ENCODE measurements at regions not wholly inside any gene's neighbourhood (a gene's known extent, or its start where the extent isn't known, plus 50 kb on each side); places are given as distances from the start of the nearest gene placed in this dataset.

DNA sequence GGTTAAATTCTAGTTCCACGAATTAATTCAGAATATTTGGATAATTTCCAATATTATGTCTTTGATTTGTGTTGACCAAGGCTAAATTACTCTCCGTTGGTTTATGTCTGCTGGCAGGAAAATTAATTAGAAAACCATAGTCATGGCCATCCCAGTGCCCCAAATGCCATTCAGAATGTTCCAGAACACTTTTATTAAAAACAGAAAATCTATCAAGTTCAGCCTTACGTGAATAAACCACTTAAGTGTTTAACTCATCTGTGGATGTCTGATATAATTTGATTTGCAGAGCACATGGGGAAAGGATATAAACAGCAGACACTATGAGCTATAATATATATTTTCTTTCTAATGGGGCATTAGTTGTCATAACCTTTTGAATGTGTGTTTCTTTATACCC lies 480.7 kb downstream of the MRPL39 start:
- DNase-seq: no peak

DNA sequence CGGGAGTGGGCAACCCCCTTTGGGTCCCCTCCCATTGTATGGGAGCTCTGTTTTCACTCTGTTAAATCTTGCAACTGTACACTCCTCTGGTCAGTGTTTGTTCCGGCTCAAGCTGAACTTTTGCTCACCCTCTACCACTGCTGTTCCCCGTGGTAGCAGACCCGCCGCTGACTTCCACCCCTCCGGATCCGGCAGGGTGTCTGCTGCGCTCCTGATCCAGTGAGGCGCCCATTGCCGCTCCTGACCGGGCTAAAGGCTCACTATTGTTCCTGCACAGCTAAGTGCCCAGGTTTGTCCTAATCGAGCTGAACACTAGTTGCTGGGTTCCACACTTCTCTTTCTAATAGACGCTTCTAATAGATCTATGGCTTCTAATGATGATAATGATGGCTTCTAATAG lies 488.6 kb downstream of the MRPL39 start:
- DNase-seq: no peak

DNA sequence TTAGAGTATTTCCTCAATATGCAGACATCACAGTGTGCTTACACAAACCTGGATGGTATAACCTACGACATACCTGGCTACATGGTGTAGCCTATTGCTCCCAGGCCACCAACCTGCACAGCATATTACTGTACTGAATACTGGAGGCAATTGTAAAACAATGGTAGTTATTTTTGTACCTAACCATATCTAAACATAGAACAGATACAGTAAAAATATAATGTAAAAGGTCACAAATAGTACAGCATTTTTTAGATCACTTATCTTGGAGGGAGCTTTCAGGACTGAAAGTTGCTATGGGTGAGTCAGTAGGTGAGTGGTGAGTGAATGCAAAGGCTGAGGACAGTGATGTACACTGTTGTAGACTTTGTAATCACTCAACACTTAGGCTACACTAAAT lies 492.3 kb downstream of the MRPL39 start:
- DNase-seq: no peak

GRCh38 chr21:25107708-25108107 lies 499.6 kb downstream of the MRPL39 start:
- DNase-seq: no peak

GRCh38 chr21:25103500-25104207 lies 503.6 kb downstream of the MRPL39 start:
- DNase-seq: no peak

DNA sequence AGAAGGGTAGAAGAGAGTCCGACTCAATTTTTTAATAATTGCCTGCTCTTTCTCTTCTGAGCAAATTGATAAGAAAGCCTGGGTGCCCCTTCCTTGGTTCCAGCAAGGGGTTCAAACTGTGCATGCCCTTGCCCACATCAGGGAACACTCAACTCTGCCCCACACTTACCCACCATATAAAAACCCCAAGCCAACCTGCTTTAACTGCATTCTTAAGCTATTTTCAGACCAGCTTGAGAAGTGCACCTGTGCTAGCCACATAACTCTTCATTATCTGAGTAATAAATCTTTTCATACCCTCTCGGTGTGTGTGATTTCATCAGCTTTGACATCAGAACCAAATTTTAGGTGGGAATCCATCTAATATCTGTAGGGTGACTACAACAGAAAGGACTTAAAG lies 509.6 kb downstream of the MRPL39 start:
- no peak for DNase-seq

- no peak for DNase-seq
These were observed 512.6 kb downstream of the MRPL39 start for GRCh38 chr21:25094695-25095094.

DNA sequence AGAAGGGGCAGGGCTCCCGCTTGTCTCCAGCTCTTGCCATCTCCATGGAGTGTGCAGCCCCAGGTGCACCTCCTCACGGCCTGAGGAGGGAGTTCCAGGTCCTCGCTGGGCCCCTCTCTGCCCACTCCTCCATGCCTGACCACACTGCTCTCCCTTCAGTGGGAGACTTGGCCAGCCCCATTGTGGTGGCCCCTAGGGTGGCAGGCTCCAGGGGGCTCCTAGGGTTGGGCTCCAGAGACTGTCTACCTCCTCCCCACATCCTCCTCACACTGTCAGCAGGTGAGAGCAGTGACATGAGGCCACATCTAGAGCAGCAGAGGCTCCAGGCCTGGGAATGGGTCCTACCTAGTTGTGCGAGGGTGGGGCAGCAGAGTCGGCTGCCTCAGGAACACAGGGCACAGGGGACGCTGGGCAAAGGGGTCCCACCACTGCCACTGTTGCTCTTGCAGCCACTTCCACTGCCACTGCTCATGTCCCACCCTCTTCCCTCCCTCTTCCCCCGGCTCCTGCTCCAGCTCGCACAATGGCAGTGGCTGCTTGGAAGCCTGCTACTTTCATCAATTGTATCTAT lies 514.8 kb downstream of the MRPL39 start:
- no peak for DNase-seq

GRCh38 chr21:25081096-25081495 lies 526.2 kb downstream of the MRPL39 start:
- no peak for DNase-seq

DNA sequence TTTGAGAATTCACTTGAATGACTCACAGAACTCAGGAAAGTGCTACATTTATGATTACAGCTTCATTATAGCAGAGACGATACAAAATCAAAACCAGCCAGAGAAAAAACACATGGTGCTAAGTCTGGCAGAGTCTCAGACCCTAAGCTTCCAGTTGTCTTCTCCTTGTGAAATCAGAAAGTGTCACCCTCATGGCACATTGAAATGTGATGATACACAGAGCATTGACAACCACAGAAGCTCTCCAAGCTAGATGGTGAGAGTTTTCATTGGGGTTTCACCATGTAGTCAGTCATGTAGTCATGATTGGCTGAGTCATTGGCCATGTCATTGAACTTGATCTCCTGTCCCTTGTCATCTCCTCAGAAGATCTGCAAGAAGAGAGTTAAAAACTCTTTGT lies 526.6 kb downstream of the MRPL39 start:
- DNase-seq: no peak

DNA sequence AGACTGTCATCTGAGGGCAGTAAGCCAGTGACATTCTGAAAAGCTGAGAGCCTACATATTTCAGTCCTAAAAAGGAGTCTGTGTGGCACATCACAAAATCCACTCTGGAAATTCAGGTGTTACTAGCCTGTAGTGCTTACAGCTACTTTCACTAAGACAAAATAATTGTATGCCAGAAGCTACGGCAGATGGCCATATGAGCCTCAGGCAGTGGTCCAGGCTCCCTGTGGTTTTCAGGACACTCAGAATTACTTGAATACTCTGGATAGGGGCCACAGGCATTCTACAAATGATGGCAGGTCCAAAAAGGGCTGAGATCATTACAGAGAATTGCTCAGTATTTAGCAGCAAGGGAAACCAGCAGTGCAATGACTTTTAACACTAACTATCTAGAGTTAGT lies 527.1 kb downstream of the MRPL39 start:
- no peak for DNase-seq

DNA sequence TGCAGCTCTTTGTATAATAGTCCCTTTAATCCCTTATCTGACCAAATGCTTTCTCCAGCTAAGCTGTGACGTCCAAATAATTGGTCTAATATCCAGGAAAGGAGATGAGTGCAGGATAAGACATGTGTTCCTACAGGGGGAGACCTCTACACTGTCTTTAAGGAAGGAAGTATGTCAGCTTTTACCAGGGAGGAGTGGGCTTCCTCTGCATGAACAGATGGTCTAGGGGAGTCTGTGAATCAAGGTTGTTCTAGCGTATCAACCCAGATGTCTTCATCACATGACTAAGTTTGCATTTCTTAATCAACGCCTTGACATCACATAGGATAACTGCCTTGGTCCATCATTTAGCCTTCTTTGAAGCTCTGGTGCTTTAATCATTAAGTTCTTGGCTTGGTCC lies 528.2 kb downstream of the MRPL39 start:
- DNase-seq: no peak

DNA sequence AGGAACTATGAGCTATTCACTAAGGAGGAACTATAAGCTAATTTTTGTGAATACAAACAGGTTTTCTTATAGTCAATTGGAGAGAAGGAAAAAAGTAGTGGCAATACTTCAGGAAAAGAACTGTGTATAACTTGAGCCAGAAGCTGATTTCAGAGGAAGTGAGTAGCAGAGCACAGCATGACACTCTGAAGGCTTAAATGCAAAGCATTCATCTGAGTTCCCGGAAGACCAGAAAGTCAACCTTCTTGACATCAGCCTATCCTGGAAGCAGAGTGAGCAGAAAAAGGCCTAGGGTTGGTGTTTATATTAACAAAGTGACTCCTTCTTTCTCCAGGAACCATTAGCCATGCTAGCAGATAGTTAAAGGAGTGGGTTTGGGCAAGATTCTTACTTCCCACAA lies 545.2 kb downstream of the MRPL39 start:
- no peak for DNase-seq

DNA sequence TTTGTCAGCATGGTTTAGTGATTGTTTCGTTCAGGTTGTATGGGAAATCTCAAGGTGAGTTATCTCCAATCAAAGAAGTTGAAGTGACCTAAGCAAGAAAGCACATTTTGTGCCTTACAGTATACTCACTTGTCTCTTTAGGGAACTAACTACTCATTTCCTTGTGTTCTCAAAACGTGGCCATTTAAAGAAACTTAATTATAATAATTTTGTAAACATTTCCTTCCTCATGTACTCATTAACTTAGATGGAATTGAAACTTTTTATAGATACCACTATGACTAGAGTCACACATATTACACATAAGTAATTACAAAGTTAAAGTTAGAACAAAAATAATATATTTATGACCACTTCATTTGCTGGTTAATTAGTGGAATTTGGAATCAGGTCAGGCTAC lies 552.6 kb downstream of the MRPL39 start:
- no peak for DNase-seq

DNA sequence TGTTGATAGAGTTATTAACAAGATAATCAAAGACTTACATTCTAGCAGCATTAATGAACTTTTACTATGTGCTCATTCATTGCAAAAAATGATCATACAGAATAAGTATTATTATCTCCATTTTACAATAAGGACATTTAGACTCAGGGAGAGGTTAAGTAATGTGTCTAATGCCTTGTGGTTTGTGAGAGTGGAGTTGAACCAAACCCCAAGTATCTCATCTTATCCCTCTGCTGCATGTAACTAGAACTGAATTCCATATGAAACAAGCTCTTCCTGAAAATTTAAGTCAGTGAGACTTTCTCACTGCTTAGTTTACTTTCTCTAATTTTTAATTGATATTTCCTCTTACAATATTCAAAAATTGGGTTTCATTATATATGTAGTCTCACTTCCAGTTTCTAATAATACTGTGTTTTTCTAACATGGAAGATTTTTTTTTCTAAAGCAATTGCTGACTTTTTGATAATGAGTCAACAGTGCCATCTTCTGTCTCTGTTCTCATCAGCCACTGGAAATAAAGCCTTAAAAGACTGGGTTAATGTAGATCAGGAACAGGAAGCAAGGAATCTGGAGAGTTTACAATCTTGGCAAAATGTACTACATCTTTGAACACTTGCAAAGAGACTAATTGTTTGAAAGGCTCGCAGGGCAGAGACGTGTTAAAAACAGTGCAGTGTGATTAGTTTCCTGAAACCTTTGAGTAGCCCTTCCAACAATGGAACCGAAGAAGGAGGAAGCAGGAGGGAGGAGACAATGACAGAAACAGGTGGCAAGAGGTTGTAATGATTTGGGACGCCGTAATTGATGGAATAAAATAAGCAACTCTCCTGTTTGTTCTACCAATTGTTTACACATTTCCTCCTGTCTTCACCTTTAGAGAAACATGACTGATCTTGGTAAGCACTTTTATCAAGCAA lies 567.6 kb downstream of the MRPL39 start:
- no peak for DNase-seq

GRCh38 chr21:25036775-25037174 lies 570.5 kb downstream of the MRPL39 start:
- DNase-seq: no peak

DNA sequence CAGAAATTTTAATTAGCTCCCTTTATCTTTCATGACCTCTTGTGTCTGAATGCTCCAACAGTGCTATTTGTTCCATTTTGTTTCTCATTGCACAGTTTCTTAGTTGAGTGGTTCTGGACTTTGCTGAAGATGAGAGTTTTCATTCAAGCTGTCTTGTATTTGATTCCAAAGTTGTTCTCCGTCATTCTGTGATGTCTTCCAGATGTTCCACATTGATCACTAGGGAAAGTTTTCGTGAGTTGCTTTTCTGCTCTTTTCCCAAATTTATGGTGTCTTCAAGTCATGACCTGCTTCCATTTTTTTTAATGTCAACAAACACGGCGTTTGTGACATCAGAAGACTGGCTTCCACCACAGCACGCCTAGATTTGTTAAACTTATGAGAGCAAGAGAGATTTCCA lies 575.5 kb downstream of the MRPL39 start:
- DNase-seq: no peak

DNA sequence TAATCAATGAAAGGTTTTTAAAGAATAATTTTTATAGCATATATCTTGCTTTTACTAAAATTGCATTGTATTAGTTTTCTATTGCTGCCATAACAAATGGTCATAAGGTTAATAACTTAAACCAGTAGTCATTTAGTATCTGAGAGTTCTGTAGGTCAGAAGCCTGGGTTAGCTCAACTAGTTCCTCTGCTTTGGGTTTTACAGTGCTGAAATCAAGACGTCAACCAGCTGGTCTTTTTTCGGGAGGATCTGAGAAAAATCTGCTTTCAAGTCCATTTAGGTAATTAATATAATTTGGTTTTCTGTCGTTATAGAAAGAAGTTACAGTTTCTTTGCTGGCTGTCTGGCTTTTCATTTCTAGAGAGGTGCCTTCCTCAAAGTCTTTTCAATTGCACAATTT lies 577.7 kb downstream of the MRPL39 start:
- DNase-seq: no peak

DNA sequence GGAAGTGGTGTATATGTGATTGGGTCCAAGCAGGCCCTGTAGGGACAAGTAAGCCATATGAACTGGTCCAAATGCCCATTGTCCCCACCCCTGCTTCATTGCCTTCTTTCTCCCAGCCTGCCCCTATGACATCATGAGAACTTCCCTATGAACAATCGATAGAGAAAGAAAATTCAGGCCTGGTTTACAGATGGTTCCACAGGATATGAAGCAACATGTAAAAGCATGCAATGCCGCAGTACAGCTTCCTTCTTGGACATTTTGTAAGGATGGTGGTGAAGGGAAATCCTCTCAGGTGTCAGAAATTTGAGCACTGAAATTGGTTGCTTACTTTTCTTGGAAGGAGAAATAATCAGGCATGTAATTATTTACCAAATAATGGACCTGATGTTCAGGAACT lies 581.7 kb downstream of the MRPL39 start:
- no peak for DNase-seq

GRCh38 chr21:25024639-25025038 lies 582.6 kb downstream of the MRPL39 start:
- no peak for DNase-seq

- no peak for DNase-seq
These were observed 601.9 kb downstream of the MRPL39 start for GRCh38 chr21:25005388-25005787.

DNA sequence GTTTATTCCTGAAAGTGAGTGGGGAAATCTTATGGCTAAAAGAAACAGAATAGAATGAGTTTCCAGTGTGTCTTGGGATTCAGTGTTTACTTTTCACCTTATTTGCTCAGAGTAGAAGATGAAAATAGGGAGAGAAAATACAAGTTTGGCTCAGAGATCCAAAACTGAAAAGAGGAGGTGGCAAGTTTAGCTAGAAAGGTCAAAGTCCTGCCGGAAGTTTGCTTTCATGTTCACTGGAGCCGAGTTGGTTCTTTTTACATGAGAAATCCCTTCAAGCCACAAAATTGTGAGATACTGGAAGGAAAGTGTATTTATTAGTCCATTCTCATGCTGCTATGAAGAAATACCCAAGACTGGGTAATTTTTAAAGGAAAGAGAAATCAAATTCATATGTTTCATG lies 604.6 kb downstream of the MRPL39 start:
- DNase-seq: no peak

DNA sequence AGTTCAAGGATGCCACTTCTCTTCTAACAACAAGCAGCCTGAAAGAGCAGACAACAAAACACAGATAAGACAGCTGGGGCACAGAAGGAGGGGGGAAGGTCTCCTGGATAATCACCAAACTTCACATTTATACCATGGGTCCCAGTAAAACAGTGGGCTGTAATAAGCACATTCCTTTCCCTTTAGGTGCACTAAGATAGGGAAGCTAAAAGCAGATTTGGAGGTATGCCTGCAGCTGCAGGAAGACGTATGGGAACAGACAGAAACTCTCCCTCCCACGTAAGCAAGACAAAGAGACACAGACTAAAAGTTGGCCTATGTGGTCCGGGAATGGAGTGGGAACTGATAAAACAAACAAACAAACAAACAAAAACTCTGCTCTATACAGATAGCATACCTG lies 612.1 kb downstream of the MRPL39 start:
- DNase-seq: no peak

- DNase-seq: no peak
These were observed 612.6 kb downstream of the MRPL39 start for GRCh38 chr21:24994717-24995116.
